HG03095 (cell line): ENCODE measurements at regions not wholly inside any gene's neighbourhood (a gene's known extent, or its start where the extent isn't known, plus 50 kb on each side); places are given as distances from the start of the nearest gene placed in this dataset.

Source experiments
- ATAC-seq: cut with Tn5 transposase; IDR thresholded peaks from one replicate; pipeline ENCODE4 v1.9.1; 2021; ENCODE audit warnings: moderate library complexity; ENCODE audit not compliant: unreplicated experiment

GRCh38 chr4:45795135-45795534 is 328.7 kb downstream of the GABRG1 start:
- ATAC-seq, result no peak

DNA sequence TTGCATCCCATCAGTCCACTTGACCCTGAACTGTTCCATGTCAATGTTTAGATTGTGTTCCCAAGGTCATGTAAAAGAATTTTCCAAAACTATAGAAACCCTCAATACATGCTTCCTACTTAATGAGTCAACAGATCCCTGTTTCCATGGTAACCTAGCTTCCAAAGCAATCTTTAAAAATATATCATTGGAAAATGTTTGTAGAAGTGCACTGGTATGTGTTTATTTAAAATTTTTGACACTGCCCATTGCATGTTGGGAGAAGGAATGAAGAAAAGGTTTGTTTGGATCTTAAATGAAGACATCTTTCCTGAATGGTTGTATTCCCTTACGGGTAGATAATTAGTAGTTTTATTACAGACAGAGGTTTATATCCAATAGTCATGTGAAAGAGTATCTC is 345.3 kb downstream of the GABRG1 start:
- ATAC-seq, result no peak

- no peak for ATAC-seq
Measured at GRCh38 chr4:45776146-45776545, 347.7 kb downstream of the GABRG1 start.

- no peak for ATAC-seq
Measured at GRCh38 chr4:45770958-45771357, 352.9 kb downstream of the GABRG1 start.

GRCh38 chr4:45765521-45765920 is 358.3 kb downstream of the GABRG1 start:
- ATAC-seq, result no peak

DNA sequence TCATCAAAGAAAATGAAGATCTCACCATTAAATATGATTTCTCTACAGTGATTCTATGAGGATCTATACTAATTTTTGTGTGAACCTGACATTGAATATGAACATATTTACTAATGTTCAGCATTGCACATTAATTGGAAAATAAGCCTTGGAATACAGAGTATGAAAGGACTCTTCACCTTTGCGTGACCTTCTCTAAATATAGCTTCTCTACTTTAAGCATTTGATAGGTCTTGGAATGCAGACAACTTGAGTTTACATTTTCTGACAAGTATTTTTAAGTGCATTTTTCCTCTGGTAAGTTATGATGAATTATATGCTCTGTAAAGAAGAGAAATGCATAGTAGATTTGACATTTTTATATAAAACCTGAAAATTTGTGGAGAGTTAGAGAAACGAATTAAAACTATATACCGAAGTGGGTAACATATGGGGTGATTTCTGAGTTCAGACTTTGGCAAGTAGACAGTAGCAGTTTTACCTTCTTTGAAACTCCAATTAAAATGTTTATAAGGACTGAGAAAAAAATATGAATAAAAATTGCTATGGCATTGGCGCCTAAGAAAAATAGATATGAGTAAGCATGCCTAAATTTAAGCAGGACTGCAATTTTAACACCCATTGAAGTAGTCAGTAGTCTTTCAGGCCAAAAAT is 371.9 kb downstream of the GABRG1 start:
- ATAC-seq, result no peak

- ATAC-seq, result no peak
Measured at GRCh38 chr4:45750721-45751120, 373.1 kb downstream of the GABRG1 start.

- no peak for ATAC-seq
Measured at GRCh38 chr4:45745741-45746140, 378.1 kb downstream of the GABRG1 start.

DNA sequence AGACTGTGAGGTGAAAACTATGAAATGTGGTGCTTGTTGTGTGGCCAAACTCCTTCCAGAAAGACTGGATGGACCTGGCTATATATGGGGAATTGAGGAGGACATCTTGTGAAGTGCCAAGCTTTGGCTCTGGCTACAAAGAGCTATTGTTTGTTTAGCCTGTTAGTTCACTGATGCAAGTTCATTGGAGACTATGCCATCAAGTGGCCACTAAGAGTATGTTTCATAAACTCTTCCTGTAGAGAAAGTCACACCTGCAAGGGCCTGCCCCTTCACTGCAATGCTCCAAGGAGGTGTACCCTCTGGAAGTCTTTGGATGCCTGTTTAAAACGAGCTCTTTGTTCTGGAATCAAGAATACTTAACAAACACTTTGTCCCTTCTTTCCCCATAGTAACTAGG is 382.0 kb downstream of the GABRG1 start:
- no peak for ATAC-seq

DNA sequence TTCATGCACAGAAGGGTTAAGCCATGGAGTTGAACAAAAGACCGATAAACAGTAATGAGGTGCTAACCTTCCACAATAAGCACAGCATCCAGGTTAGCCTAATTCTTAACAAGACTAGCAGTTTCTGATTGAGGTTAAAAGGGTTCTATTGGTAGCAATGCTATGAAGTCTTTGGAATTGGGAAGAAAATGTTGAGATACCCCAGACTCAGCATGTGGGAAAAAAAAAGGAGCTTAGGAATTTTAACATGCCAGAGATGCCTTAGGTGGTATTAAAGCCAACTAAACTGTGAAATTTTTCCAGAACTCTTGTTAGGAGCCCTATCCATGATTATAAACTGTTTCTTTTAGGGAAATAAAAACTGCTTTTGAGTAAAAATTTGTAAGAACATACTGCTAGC is 391.7 kb downstream of the GABRG1 start:
- no peak for ATAC-seq

- no peak for ATAC-seq
Measured at GRCh38 chr4:45716093-45716492, 407.8 kb downstream of the GABRG1 start.

- no peak for ATAC-seq
Measured at GRCh38 chr4:45713996-45714395, 409.9 kb downstream of the GABRG1 start.

DNA sequence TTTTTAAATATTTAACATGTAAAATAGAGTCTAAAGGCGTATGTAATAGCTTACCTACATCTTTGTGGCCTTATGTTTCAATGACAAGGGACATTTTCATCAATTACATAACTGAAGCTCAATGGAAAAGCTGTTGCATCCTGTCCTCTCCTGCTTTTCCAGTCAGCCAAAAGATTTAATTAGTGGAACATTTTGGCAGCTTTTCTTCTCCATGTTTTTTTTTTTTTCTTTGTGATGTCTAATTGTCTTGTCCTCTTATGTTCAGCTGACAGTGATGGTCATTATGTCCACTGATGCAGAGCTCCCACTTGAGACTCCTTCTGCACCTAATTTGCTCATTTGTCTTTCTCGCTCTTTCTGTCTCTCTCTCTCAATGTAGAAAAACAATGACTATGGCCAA is 422.2 kb downstream of the GABRG1 start:
- ATAC-seq, result no peak

GRCh38 chr4:45693746-45694145 is 430.1 kb downstream of the GABRG1 start:
- no peak for ATAC-seq

GRCh38 chr4:45692131-45692735 is 431.6 kb downstream of the GABRG1 start:
- no peak for ATAC-seq

DNA sequence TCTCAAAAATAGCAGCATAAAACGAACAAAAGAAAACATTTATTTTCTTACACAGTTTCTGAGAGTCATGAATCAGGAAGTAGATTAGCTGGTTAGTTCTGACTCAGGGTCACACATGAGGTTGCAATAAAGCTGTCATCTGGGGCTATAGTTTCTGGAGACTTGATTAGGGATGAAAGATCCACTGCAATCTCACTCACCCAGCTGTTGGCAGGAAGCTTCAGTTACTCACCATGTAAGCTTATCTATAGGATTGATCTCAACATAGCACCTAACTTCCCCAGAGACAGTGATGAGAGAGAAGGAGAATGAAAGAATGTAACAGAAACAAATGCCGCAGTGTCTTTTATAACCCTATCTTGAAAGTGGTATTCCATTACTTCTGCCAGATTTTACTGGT is 435.5 kb downstream of the GABRG1 start:
- no peak for ATAC-seq

GRCh38 chr4:45679411-45679810 is 444.4 kb downstream of the GABRG1 start:
- no peak for ATAC-seq

- no peak for ATAC-seq
Measured at GRCh38 chr4:45668128-45668527, 455.7 kb downstream of the GABRG1 start.

GRCh38 chr4:45663628-45664081 is 460.2 kb downstream of the GABRG1 start:
- no peak for ATAC-seq

GRCh38 chr4:45663003-45663402 is 460.9 kb downstream of the GABRG1 start:
- ATAC-seq, result no peak

DNA sequence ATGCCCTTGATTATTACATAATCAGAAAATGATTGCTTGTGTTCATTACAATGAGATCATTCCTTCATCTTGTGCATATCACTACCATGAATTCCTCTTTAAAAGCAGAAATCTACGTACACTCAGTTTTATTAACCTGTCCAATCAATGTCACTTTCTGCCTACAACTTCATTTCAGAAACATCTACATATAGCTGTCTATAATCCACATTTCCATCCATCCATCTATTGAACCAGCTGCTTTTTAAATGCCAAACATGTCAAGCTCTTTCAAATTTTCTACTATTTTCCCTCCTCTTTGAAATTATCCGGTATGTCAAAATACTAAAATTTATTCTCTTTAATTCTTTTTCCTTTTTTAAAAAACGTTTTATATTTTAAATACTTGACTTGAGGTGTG is 462.0 kb downstream of the GABRG1 start:
- no peak for ATAC-seq

DNA sequence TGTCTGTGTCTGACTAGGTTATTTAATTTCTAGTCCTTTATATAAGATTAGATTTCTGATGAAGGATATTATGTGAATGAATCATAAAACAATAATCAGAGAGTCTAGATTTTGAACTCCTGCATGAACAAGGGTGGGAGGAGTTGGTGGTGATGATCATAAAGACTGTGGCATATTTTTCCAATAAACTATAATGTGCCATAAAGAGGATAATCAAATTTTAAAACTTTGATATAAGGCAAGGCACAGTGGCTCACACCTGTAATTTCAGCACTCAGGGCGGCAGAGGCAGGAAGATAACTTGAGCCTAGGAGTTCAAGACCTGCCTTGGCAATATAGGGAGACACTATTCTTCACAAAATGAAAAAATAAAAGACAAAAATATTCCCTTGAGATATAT is 473.3 kb downstream of the GABRG1 start:
- no peak for ATAC-seq

GRCh38 chr4:45648846-45649245 is 475.0 kb downstream of the GABRG1 start:
- no peak for ATAC-seq
